ENCODE measurements at regions not wholly inside any gene's neighbourhood (a gene's known extent, or its start where the extent isn't known, plus 50 kb on each side); places are given as distances from the start of the nearest gene placed in this dataset.

GRCh38 chr3:69441040-69441439 is 55.2 kb upstream of the FRMD4B start:
- peaks cover 4% of the 10 kb centered on the region for H3K9me3 Mint-ChIP-seq
- no peak for ATAC-seq
- H3K4me3 Mint-ChIP-seq: no peak overlapping the region
- no peak overlapping the region for H3K27ac Mint-ChIP-seq
- no peaks in the 10 kb centered on the region for H3K27me3 Mint-ChIP-seq
- no peaks in the 10 kb centered on the region for H3K4me1 Mint-ChIP-seq
- H3K36me3 Mint-ChIP-seq: no peaks in the 10 kb centered on the region

- Mint-ChIP-seq H3K4me3 (no peak overlapping the region), H3K9me3 (peaks cover 4% of the 10 kb centered on the region), H3K36me3 (no peaks in the 10 kb centered on the region), H3K27ac (no peak overlapping the region), H3K4me1 (no peaks in the 10 kb centered on the region), H3K27me3 (no peaks in the 10 kb centered on the region)
- no peak for ATAC-seq
These were observed 53.9 kb upstream of the FRMD4B start for GRCh38 chr3:69439643-69440270.

- H3K27me3 Mint-ChIP-seq: no peaks in the 10 kb centered on the region
- no peaks in the 10 kb centered on the region for H3K9me3 Mint-ChIP-seq
- H3K4me3 Mint-ChIP-seq: no peak overlapping the region
- H3K4me1 Mint-ChIP-seq: no peaks in the 10 kb centered on the region
- no peak for ATAC-seq
- no peak overlapping the region for H3K27ac Mint-ChIP-seq
- H3K36me3 Mint-ChIP-seq: no peaks in the 10 kb centered on the region
These were observed 52.6 kb upstream of the FRMD4B start for GRCh38 chr3:69438476-69438875.

- Mint-ChIP-seq H3K4me1 (no peaks in the 10 kb centered on the region), H3K36me3 (no peaks in the 10 kb centered on the region), H3K27ac (no peak overlapping the region), H3K4me3 (no peak overlapping the region), H3K9me3 (no peaks in the 10 kb centered on the region), H3K27me3 (no peaks in the 10 kb centered on the region)
- peak; percentile 65 for ATAC-seq
These were observed 49.7 kb upstream of the FRMD4B start for GRCh38 chr3:69435274-69436265.

Data from stimulated activated memory B cell treated with anti-CD40 and anti-IgM and Interleukin-4, amounts not matched to agents 10 μg/mL and 1 μg/mL and 100 μg/mL, for 72 hours (primary cell).